Naive B cell (primary cell): ENCODE measurements at regions not wholly inside any gene's neighbourhood (a gene's known extent, or its start where the extent isn't known, plus 50 kb on each side); places are given as distances from the start of the nearest gene placed in this dataset.

Source experiments
- ATAC-seq, 2 donors: fragments of 150-1000 bp; cut with Tn5 transposase; 2 replicates each; pipeline ENCODE4 v1.10.0; 2021; ENCODE audit warnings: low read depth in 2 of 2, mild to moderate bottlenecking in 2 of 2, moderate library complexity in 2 of 2
- DNase-seq: peaks from one replicate; pipeline ENCODE4 v3.0.0; 2022
- H3K27ac Mint-ChIP-seq, 6 donors: one replicate each; pipeline ENCODE4 v1.8.0; 2020 to 2022; ENCODE audit warnings: mild to moderate bottlenecking in 6 of 6, mixed read lengths in 6 of 6, moderate library complexity in 5 of 6, inconsistent platforms in 2 of 6
- H3K27me3 Mint-ChIP-seq, 3 donors: one replicate each; pipeline ENCODE4 v1.8.0; 2021 to 2022; ENCODE audit warnings: mixed read lengths in 3 of 3, mild to moderate bottlenecking in 1 of 3
- H3K36me3 Mint-ChIP-seq, 2 donors: one replicate each; pipeline ENCODE4 v1.8.0; 2020 to 2022; ENCODE audit warnings: mixed read lengths in 2 of 2, inconsistent platforms in 1 of 2, mild to moderate bottlenecking in 1 of 2
- H3K4me1 Mint-ChIP-seq, 3 donors: one replicate each; pipeline ENCODE4 v1.8.0; 2020 to 2022; ENCODE audit warnings: mixed read lengths in 3 of 3, inconsistent platforms in 1 of 3, mild to moderate bottlenecking in 1 of 3, moderate library complexity in 1 of 3
- H3K4me3 Mint-ChIP-seq, 8 donors: one replicate each; pipeline ENCODE4 v1.8.0; 2020 to 2022; ENCODE audit warnings: mild to moderate bottlenecking in 8 of 8, mixed read lengths in 8 of 8, moderate library complexity in 8 of 8, inconsistent platforms in 2 of 8
- H3K9me3 Mint-ChIP-seq, 7 donors: one replicate each; pipeline ENCODE4 v1.8.0; 2020 to 2022; ENCODE audit warnings: mixed read lengths in 7 of 7, mild to moderate bottlenecking in 5 of 7, inconsistent platforms in 2 of 7, moderate library complexity in 1 of 7

DNA sequence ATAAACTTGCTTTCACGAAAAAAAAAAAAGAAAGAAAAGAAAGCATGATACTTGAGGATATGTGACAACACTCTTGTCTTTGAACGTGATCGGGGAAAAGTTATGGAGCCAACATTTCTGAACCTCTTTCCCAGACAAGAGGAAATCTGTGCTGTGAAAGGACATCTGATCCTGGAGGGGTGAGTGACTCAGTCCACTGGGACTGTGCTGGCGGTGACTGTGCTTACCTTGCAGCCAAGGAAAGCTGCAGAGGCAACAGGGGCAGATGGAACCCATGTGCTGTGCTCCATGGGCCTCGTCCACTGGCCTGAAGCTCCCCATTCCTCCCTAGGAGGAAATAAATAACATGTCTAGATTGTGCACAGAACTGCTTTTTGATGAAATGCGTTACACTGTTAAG is 116.5 kb upstream of the RAB11FIP2 start:
- Mint-ChIP-seq H3K27ac (no peak overlapping the region), H3K27me3 (peaks cover 0 to 10% (median 8%) of the 10 kb centered on the region in 3 donors), H3K9me3 (peaks cover 0 to 3% (median 0%) of the 10 kb centered on the region in 7 donors), H3K4me3 (no peak overlapping the region), H3K36me3 (no peaks in the 10 kb centered on the region), H3K4me1 (no peaks in the 10 kb centered on the region)
- ATAC-seq = no peak
- no peak for DNase-seq

GRCh38 chr10:118161461-118162246 is 114.9 kb upstream of the RAB11FIP2 start:
- ATAC-seq = no peak
- Mint-ChIP-seq H3K4me3 (no peak overlapping the region), H3K4me1 (no peaks in the 10 kb centered on the region)

DNA sequence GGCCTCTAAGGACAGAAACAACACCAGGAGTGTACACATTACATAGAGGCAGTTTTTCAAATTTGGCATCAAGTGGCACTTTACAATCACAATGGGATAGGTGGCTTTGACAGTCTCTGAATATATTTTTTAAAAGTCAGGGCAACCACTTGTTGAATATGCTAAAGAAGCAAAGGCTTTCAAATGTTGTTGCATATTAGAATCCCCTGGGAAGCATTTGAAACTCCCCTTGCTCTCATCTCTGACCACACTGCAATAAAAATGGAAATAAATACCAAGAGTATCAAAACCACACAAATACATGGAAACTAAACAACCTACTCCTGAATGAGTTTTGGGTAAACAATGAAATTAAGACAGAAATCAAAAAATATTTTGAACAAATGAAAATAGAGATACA is 106.5 kb upstream of the RAB11FIP2 start:
- peaks cover 0 to 9% (median 4%) of the 10 kb centered on the region in 7 donors for H3K9me3 Mint-ChIP-seq

More at GRCh38 chr10:118161461-118162246, 114.9 kb upstream of the RAB11FIP2 start:
- Mint-ChIP-seq H3K9me3 (peaks cover 0 to 3% (median 0%) of the 10 kb centered on the region in 7 donors), H3K27me3 (peaks cover 0 to 4% (median 0%) of the 10 kb centered on the region in 3 donors), H3K36me3 (no peaks in the 10 kb centered on the region), H3K27ac (no peak overlapping the region)
- DNase-seq = no peak

DNA sequence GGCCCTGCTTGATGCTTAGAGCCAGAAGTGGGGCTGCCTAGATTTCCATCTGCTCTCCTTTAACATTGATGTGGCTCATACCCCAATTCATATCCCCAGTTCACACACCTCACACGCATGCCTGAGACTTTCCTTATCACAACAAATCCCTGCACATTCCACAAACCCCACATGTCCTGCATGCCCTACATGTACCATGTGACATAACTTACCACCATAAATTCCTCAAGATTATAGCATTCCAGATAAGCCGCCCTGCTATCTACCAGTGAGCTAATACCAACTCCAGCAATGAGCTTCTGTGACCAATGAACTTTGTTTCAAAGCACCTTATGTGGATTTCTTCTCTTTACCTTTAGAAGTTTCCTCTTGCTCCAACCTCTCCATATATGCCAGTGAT is 104.7 kb upstream of the RAB11FIP2 start:
- Mint-ChIP-seq H3K9me3 (peaks cover 0 to 9% (median 3%) of the 10 kb centered on the region in 7 donors), H3K36me3 (no peaks in the 10 kb centered on the region)
- ATAC-seq = no peak

More for the DNA sequence above, 106.5 kb upstream of the RAB11FIP2 start:
- no peaks in the 10 kb centered on the region for H3K4me1 Mint-ChIP-seq
- peaks cover 0 to 11% (median 9%) of the 10 kb centered on the region in 3 donors for H3K27me3 Mint-ChIP-seq
- no peak for ATAC-seq
- no peak for DNase-seq
- no peak overlapping the region for H3K27ac Mint-ChIP-seq
- H3K36me3 Mint-ChIP-seq = no peaks in the 10 kb centered on the region
- H3K4me3 Mint-ChIP-seq = no peak overlapping the region

GRCh38 chr10:118148247-118148646 is 101.5 kb upstream of the RAB11FIP2 start:
- DNase-seq = no peak
- H3K9me3 Mint-ChIP-seq = peaks cover 0 to 1% (median 0%) of the 10 kb centered on the region in 7 donors
- no peak overlapping the region for H3K4me3 Mint-ChIP-seq
- H3K36me3 Mint-ChIP-seq = no peaks in the 10 kb centered on the region
- peaks cover 6 to 15% (median 9%) of the 10 kb centered on the region in 3 donors for H3K27me3 Mint-ChIP-seq
- H3K27ac Mint-ChIP-seq = no peak overlapping the region
- no peak for ATAC-seq
- no peaks in the 10 kb centered on the region for H3K4me1 Mint-ChIP-seq

More for the DNA sequence above, 104.7 kb upstream of the RAB11FIP2 start:
- Mint-ChIP-seq H3K4me1 (no peaks in the 10 kb centered on the region), H3K4me3 (no peak overlapping the region), H3K27ac (no peak overlapping the region), H3K27me3 (peaks cover 0 to 9% (median 7%) of the 10 kb centered on the region in 3 donors)
- DNase-seq = no peak

DNA sequence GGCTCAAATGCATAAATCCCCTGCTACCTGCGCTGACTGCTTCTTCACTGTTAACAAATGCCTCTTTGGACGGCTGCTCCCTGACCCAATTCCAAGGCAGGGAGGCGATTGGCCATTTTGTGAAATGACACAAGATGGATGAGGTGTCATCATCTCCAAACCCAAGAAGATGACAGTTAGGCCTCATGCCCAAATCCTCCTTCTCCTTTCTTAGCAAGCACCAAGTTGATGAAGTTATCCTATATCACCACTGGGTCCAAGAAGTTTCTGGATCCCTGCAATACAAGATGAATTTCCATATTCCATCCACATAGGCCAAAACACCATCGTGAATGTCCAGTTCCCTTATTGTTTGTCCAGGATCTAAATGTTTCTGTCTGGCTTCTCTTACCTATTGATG is 98.5 kb upstream of the RAB11FIP2 start:
- Mint-ChIP-seq H3K27ac (peak overlapping the region in 1 of 6 donors; percentile 39), H3K4me1 (no peaks in the 10 kb centered on the region), H3K36me3 (no peaks in the 10 kb centered on the region), H3K4me3 (no peak overlapping the region), H3K27me3 (peaks cover 12 to 17% (median 16%) of the 10 kb centered on the region in 3 donors), H3K9me3 (no peaks in the 10 kb centered on the region)
- DNase-seq (no peak), ATAC-seq (no peak)

GRCh38 chr10:118141471-118141870 is 94.7 kb upstream of the RAB11FIP2 start:
- H3K27ac Mint-ChIP-seq = no peak overlapping the region
- H3K4me3 Mint-ChIP-seq = peak overlapping the region in 1 of 8 donors; percentile 9
- no peak for DNase-seq
- no peaks in the 10 kb centered on the region for H3K36me3 Mint-ChIP-seq
- H3K9me3 Mint-ChIP-seq = peaks cover 0 to 3% (median 0%) of the 10 kb centered on the region in 7 donors
- H3K4me1 Mint-ChIP-seq = no peaks in the 10 kb centered on the region
- peaks cover 16 to 23% (median 20%) of the 10 kb centered on the region in 3 donors for H3K27me3 Mint-ChIP-seq
- ATAC-seq = no peak

GRCh38 chr10:118139321-118139720 is 92.6 kb upstream of the RAB11FIP2 start:
- no peak for DNase-seq

GRCh38 chr10:118128675-118129074 is 81.9 kb upstream of the RAB11FIP2 start:
- Mint-ChIP-seq H3K4me3 (no peak overlapping the region), H3K4me1 (no peaks in the 10 kb centered on the region), H3K27ac (no peak overlapping the region), H3K36me3 (peaks cover 0 to 6% of the 10 kb centered on the region in 2 donors), H3K9me3 (peaks cover 2 to 14% (median 6%) of the 10 kb centered on the region in 7 donors), H3K27me3 (peaks cover 19 to 31% (median 21%) of the 10 kb centered on the region in 3 donors)
- DNase-seq (no peak), ATAC-seq (no peak)

More at GRCh38 chr10:118139321-118139720, 92.6 kb upstream of the RAB11FIP2 start:
- H3K36me3 Mint-ChIP-seq = peaks cover 0 to 4% of the 10 kb centered on the region in 2 donors
- H3K4me3 Mint-ChIP-seq = no peak overlapping the region
- no peaks in the 10 kb centered on the region for H3K4me1 Mint-ChIP-seq
- H3K27ac Mint-ChIP-seq = no peak overlapping the region
- H3K9me3 Mint-ChIP-seq = peaks cover 0 to 7% (median 4%) of the 10 kb centered on the region in 7 donors
- peaks cover 7 to 20% (median 17%) of the 10 kb centered on the region in 3 donors for H3K27me3 Mint-ChIP-seq
- ATAC-seq = no peak

GRCh38 chr10:118118716-118119115 is 72.0 kb upstream of the RAB11FIP2 start:
- no peak for DNase-seq

GRCh38 chr10:118116715-118117449 is 70.1 kb upstream of the RAB11FIP2 start:
- no peaks in the 10 kb centered on the region for H3K4me1 Mint-ChIP-seq
- H3K27ac Mint-ChIP-seq = no peak overlapping the region
- H3K36me3 Mint-ChIP-seq = no peaks in the 10 kb centered on the region
- peaks cover 0 to 4% (median 0%) of the 10 kb centered on the region in 7 donors for H3K9me3 Mint-ChIP-seq
- peaks cover 10 to 12% (median 10%) of the 10 kb centered on the region in 3 donors for H3K27me3 Mint-ChIP-seq
- no peak overlapping the region for H3K4me3 Mint-ChIP-seq
- ATAC-seq (no peak), DNase-seq (no peak)

More at GRCh38 chr10:118118716-118119115, 72.0 kb upstream of the RAB11FIP2 start:
- Mint-ChIP-seq H3K9me3 (peaks cover 0 to 5% (median 0%) of the 10 kb centered on the region in 7 donors), H3K4me1 (no peaks in the 10 kb centered on the region), H3K4me3 (no peak overlapping the region), H3K36me3 (no peaks in the 10 kb centered on the region), H3K27me3 (peaks cover 10 to 18% (median 10%) of the 10 kb centered on the region in 3 donors), H3K27ac (no peak overlapping the region)
- ATAC-seq = no peak

- Mint-ChIP-seq H3K9me3 (peaks cover 0 to 4% (median 0%) of the 10 kb centered on the region in 7 donors), H3K4me1 (no peaks in the 10 kb centered on the region), H3K27ac (no peak overlapping the region), H3K4me3 (no peak overlapping the region), H3K36me3 (no peaks in the 10 kb centered on the region), H3K27me3 (peaks cover 10 to 12% (median 10%) of the 10 kb centered on the region in 3 donors)
- ATAC-seq = no peak
- DNase-seq = no peak
Measured at GRCh38 chr10:118116362-118116714, 69.6 kb upstream of the RAB11FIP2 start.

DNA sequence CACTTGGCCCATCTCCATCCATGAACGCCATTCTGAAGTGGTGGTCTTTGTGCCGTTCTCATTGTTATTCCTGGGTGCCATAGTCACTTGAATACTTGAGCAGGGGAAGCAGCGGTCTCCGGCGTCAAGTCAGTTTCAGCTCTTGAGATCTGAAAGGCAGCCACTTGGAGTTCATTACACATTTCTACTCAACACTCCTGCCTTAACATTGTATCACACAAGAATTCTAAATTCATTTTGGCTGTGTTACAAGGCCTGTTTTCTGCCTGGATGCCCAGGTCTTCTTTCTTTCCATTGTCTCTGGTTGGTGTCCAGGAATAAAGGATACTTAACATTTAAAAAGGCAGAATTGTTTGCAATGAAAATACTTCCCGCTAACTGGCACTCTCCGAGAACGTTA is 69.0 kb upstream of the RAB11FIP2 start:
- Mint-ChIP-seq H3K4me1 (no peaks in the 10 kb centered on the region), H3K4me3 (no peak overlapping the region), H3K27ac (no peak overlapping the region), H3K27me3 (peaks cover 8 to 11% (median 10%) of the 10 kb centered on the region in 3 donors), H3K36me3 (no peaks in the 10 kb centered on the region), H3K9me3 (peaks cover 0 to 4% (median 0%) of the 10 kb centered on the region in 7 donors)
- DNase-seq (no peak), ATAC-seq (no peak)
